HCT116 (cell line): ENCODE measurements at regions not wholly inside any gene's neighbourhood (a gene's known extent, or its start where the extent isn't known, plus 50 kb on each side); places are given as distances from the start of the nearest gene placed in this dataset.

Experiments
- CEBPB ChIP-seq: IDR thresholded peaks from 2 replicates; pipeline ENCODE4 v1.6.1; 2012; ENCODE audit warnings: low read depth
- YY1 ChIP-seq: IDR thresholded peaks from 2 replicates; pipeline ENCODE4 v1.6.1; 2011; ENCODE audit warnings: low read length, low read depth, moderate library complexity, mild to moderate bottlenecking; ENCODE audit not compliant: insufficient replicate concordance; ENCODE audit errors: extremely low read depth
- TF ChIP-seq, protein P1 (sequence below), 3 experiments: fragments of 200-600 bp in 1 of 3; sonication (generic) in 1 of 3; IDR thresholded peaks in 2 of 3; conservative IDR thresholded peaks in 1 of 3; 2 replicates each; pipeline ENCODE4 v1.5.1; 2012 to 2017; ENCODE audit warnings: low read depth in 2 of 3, low read length in 2 of 3, antibody characterized with exemption in 1 of 3, borderline replicate concordance in 1 of 3, control low read depth in 1 of 3, mild to moderate bottlenecking in 1 of 3, mixed read lengths in 1 of 3, mixed run types in 1 of 3, moderate library complexity in 1 of 3; ENCODE audit not compliant: insufficient read depth in 1 of 3

GRCh38 chr2:118431997-118432396, 343.7 kb downstream of the INSIG2 start:
- no peak for TF ChIP-seq YY1
- TF ChIP-seq CEBPB: no peak
- TF ChIP-seq, protein P1, sequence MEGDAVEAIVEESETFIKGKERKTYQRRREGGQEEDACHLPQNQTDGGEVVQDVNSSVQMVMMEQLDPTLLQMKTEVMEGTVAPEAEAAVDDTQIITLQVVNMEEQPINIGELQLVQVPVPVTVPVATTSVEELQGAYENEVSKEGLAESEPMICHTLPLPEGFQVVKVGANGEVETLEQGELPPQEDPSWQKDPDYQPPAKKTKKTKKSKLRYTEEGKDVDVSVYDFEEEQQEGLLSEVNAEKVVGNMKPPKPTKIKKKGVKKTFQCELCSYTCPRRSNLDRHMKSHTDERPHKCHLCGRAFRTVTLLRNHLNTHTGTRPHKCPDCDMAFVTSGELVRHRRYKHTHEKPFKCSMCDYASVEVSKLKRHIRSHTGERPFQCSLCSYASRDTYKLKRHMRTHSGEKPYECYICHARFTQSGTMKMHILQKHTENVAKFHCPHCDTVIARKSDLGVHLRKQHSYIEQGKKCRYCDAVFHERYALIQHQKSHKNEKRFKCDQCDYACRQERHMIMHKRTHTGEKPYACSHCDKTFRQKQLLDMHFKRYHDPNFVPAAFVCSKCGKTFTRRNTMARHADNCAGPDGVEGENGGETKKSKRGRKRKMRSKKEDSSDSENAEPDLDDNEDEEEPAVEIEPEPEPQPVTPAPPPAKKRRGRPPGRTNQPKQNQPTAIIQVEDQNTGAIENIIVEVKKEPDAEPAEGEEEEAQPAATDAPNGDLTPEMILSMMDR (IDR thresholded peaks at IDR 0.05 in 2 of 3, conservative IDR thresholded peaks at IDR 0.05 in 1 of 3; ENCODE audit: borderline replicate concordance in 1 of 3, insufficient read depth in 1 of 3, low read depth in 2 of 3, low read length in 2 of 3): no peak
